H1 (cell line): ENCODE measurements at regions not wholly inside any gene's neighbourhood (a gene's known extent, or its start where the extent isn't known, plus 50 kb on each side); places are given as distances from the start of the nearest gene placed in this dataset.

Experiments used
- CTCF ChIA-PET: fragments of 300-600 bp; sonication (Branson Sonifier 250); formaldehyde crosslinking; loops from one replicate; lab custom pipeline; 2021; ENCODE audit not compliant: partially characterized antibody; lab: Charles Lee
- POLR2A ChIA-PET: fragments of 300-600 bp; sonication (Branson Sonifier 250); formaldehyde crosslinking; loops from one replicate; lab custom pipeline; 2021; ENCODE audit warnings: inconsistent platforms; ENCODE audit not compliant: partially characterized antibody; lab: Charles Lee
- DNase-seq, 2 experiments: peaks; one replicate each; pipeline versions ENCODE4 v3.0.0 to v3.0.0-alpha.2; 2010 to 2022; ENCODE audit warnings: low spot score in 2 of 2, low read depth in 1 of 2, mixed read lengths in 1 of 2
- FAIRE-seq: peaks from 2 replicates; lab custom pipeline; 2011; peaks lifted over from hg19 to GRCh38; lab: Jason Lieb, UNC
- H2AFZ ChIP-seq: 2 replicates; pipeline ENCODE4 v1.8.1; 2012; ENCODE audit warnings: low read length, inconsistent platforms
- H2AK5ac ChIP-seq: 2 replicates; pipeline ENCODE4 v1.6.1; 2013; ENCODE audit warnings: low read depth, low read length
- H2BK120ac ChIP-seq: replicated peaks from 2 replicates; pipeline ENCODE3; 2013; ENCODE audit warnings: low read depth, low read length, inconsistent platforms
- H2BK12ac ChIP-seq: 2 replicates; pipeline ENCODE4 v1.6.1; 2013; ENCODE audit warnings: low read depth, low read length
- H2BK15ac ChIP-seq: 2 replicates; pipeline ENCODE4 v1.6.1; 2013; ENCODE audit warnings: low read length
- H2BK20ac ChIP-seq: 2 replicates; pipeline ENCODE4 v1.6.1; 2013; ENCODE audit warnings: low read length
- H2BK5ac ChIP-seq: 2 replicates; pipeline ENCODE4 v1.6.1; 2013; ENCODE audit warnings: low read depth, low read length
- H3K14ac ChIP-seq: 2 replicates; pipeline ENCODE4 v1.6.1; 2013; ENCODE audit warnings: inconsistent platforms; ENCODE audit not compliant: insufficient read length
- H3K18ac ChIP-seq: 2 replicates; pipeline ENCODE4 v1.6.1; 2013; ENCODE audit warnings: low read length; ENCODE audit errors: extremely low read depth
- H3K23ac ChIP-seq: 2 replicates; pipeline ENCODE4 v1.6.1; 2013; ENCODE audit warnings: inconsistent platforms; ENCODE audit not compliant: insufficient read length
- H3K23me2 ChIP-seq: 2 replicates; pipeline ENCODE4 v1.6.1; 2013; ENCODE audit warnings: low read depth, low read length
- H3K27ac ChIP-seq: 2 replicates; pipeline ENCODE4 v1.6.1; 2011; ENCODE audit warnings: low read depth, low read length, inconsistent platforms
- H3K27me3 ChIP-seq, 4 experiments: replicated peaks in 1 of 4; 1 replicate in 1 of 4; 2 replicates in 3 of 4; pipeline versions ENCODE4 v1.6.1 to v1.8.1; 2011 to 2013; ENCODE audit warnings: low read length in 3 of 4, mild to moderate bottlenecking in 3 of 4, inconsistent platforms in 2 of 4, mixed read lengths in 2 of 4, moderate library complexity in 1 of 4; ENCODE audit not compliant: control insufficient read depth in 3 of 4, insufficient read depth in 3 of 4; ENCODE audit errors: extremely low read depth in 1 of 4
- H3K36me3 ChIP-seq, 4 experiments: 2 replicates each; pipeline versions ENCODE4 v1.6.1 to v1.8.1; 2011 to 2013; ENCODE audit warnings: mild to moderate bottlenecking in 4 of 4, low read length in 3 of 4, moderate library complexity in 2 of 4, control low read depth in 1 of 4, inconsistent platforms in 1 of 4; ENCODE audit not compliant: insufficient read depth in 4 of 4, control insufficient read depth in 2 of 4
- H3K4ac ChIP-seq: replicated peaks from 2 replicates; pipeline ENCODE3; 2013; ENCODE audit warnings: low read length, low read depth, mixed read lengths, inconsistent platforms; ENCODE audit not compliant: insufficient read length
- H3K4me1 ChIP-seq, 4 experiments: replicated peaks in 1 of 4; 1 replicate in 1 of 4; 2 replicates in 3 of 4; pipeline versions ENCODE4 v1.6.1 to v1.8.1; 2011 to 2013; ENCODE audit warnings: low read length in 3 of 4, inconsistent platforms in 2 of 4, mixed read lengths in 1 of 4; ENCODE audit not compliant: insufficient read depth in 4 of 4, control insufficient read depth in 3 of 4
- H3K4me2 ChIP-seq, 2 experiments: 2 replicates each; pipeline versions ENCODE4 v1.6.1 to v1.8.1; 2011 to 2013; ENCODE audit warnings: low read depth in 2 of 2, low read length in 2 of 2, control low read depth in 1 of 2, inconsistent platforms in 1 of 2, mild to moderate bottlenecking in 1 of 2; ENCODE audit not compliant: insufficient read depth in 1 of 2
- H3K4me3 ChIP-seq, 4 experiments: fragments of 200-600, 300-600 bp in 1 of 4; sonication (generic), shearing (Covaris generic), sonication (Bioruptor Twin) in 1 of 4; 2 replicates each; pipeline versions ENCODE4 v1.5.1 to v1.8.1; 2011 to 2016; ENCODE audit warnings: low read length in 4 of 4, low read depth in 3 of 4, control low read depth in 2 of 4, inconsistent platforms in 2 of 4, mild to moderate bottlenecking in 2 of 4, mixed read lengths in 1 of 4, moderate library complexity in 1 of 4; ENCODE audit not compliant: insufficient read depth in 2 of 4; ENCODE audit errors: extremely low read depth in 1 of 4
- H3K56ac ChIP-seq: replicated peaks from 2 replicates; pipeline ENCODE3; 2013; ENCODE audit warnings: low read depth, mild to moderate bottlenecking, mixed read lengths, low read length, inconsistent platforms; ENCODE audit not compliant: insufficient read length
- H3K79me1 ChIP-seq: 2 replicates; pipeline ENCODE4 v1.6.1; 2013; ENCODE audit warnings: low read depth, low read length, control low read depth
- H3K79me2 ChIP-seq, 2 experiments: 2 replicates each; pipeline versions ENCODE4 v1.6.1 to v1.8.1; 2012 to 2013; ENCODE audit warnings: low read length in 2 of 2, mild to moderate bottlenecking in 2 of 2, inconsistent platforms in 1 of 2; ENCODE audit not compliant: insufficient read depth in 2 of 2, control insufficient read depth in 1 of 2
- H3K9ac ChIP-seq, 4 experiments: replicated peaks in 1 of 4; 1 replicate in 1 of 4; 2 replicates in 3 of 4; pipeline versions ENCODE4 v1.6.1 to v1.8.1; 2011 to 2013; ENCODE audit warnings: low read depth in 3 of 4, low read length in 3 of 4, control low read depth in 2 of 4, mild to moderate bottlenecking in 2 of 4, moderate library complexity in 2 of 4, inconsistent platforms in 1 of 4; ENCODE audit errors: extremely low read depth in 1 of 4
- H3K9me3 ChIP-seq, 2 experiments: 2 replicates each; pipeline versions ENCODE4 v1.6.1 to v1.8.1; 2012 to 2013; ENCODE audit warnings: mild to moderate bottlenecking in 2 of 2, moderate library complexity in 2 of 2, control low read depth in 1 of 2, inconsistent platforms in 1 of 2, low read depth in 1 of 2, low read length in 1 of 2, mixed read lengths in 1 of 2; ENCODE audit not compliant: insufficient read depth in 2 of 2
- H4K20me1 ChIP-seq, 2 experiments: replicated peaks in 1 of 2; 2 replicates each; pipeline versions ENCODE3 to v1.8.1; 2011 to 2013; ENCODE audit warnings: inconsistent platforms in 2 of 2, low read length in 2 of 2, mild to moderate bottlenecking in 1 of 2; ENCODE audit not compliant: insufficient read depth in 2 of 2, control insufficient read depth in 1 of 2
- H4K5ac ChIP-seq: 2 replicates; pipeline ENCODE4 v1.6.1; 2013; ENCODE audit warnings: low read length, low read depth, mixed read lengths, inconsistent platforms; ENCODE audit not compliant: insufficient read length
- H4K8ac ChIP-seq: 2 replicates; pipeline ENCODE4 v1.8.0; 2013; ENCODE audit warnings: mild to moderate bottlenecking, moderate library complexity, low read length, inconsistent platforms; ENCODE audit not compliant: insufficient read depth; ENCODE audit errors: extremely low read depth
- H4K91ac ChIP-seq: replicated peaks from 2 replicates; pipeline ENCODE3; 2013; ENCODE audit warnings: low read length, mixed read lengths, inconsistent platforms; ENCODE audit not compliant: insufficient read length
- EZH2 ChIP-seq: fragments of 200-600 bp; sonication (generic); IDR thresholded peaks from 2 replicates; pipeline ENCODE4 v1.7.1; 2012; ENCODE audit warnings: low read depth, mild to moderate bottlenecking, moderate library complexity, low read length, inconsistent platforms; ENCODE audit not compliant: severe bottlenecking
- FOSL1 ChIP-seq: IDR thresholded peaks from 2 replicates; pipeline ENCODE4 v1.6.1; 2011; ENCODE audit warnings: mild to moderate bottlenecking, low read depth, low read length, moderate library complexity; ENCODE audit not compliant: insufficient read depth
- GABPA ChIP-seq: IDR thresholded peaks from 2 replicates; pipeline ENCODE4 v1.6.1; 2011; ENCODE audit warnings: mild to moderate bottlenecking, low read length, moderate library complexity, borderline replicate concordance; ENCODE audit not compliant: insufficient read depth
- GTF2F1 ChIP-seq: IDR thresholded peaks from 2 replicates; pipeline ENCODE4 v1.6.1; 2012; ENCODE audit warnings: low read depth, low read length, improper control_type of control experiment, borderline replicate concordance
- HDAC6 ChIP-seq: IDR thresholded peaks from one replicate; pipeline ENCODE4 v1.7.1; 2012; ENCODE audit warnings: low read depth, mild to moderate bottlenecking, inconsistent platforms, low read length, moderate library complexity
- KDM4A ChIP-seq: IDR thresholded peaks from one replicate; pipeline ENCODE4 v1.7.1; 2012; ENCODE audit warnings: low read depth, mild to moderate bottlenecking, moderate library complexity, low read length, inconsistent platforms; ENCODE audit not compliant: severe bottlenecking
- KDM5A ChIP-seq: fragments of 200-600 bp; IDR thresholded peaks from 2 replicates; pipeline ENCODE4 v1.7.1; 2012; ENCODE audit warnings: mild to moderate bottlenecking, low read length, inconsistent platforms, mixed read lengths
- POLR2AphosphoS5 ChIP-seq: IDR thresholded peaks from 2 replicates; pipeline ENCODE4 v1.6.1; 2011; ENCODE audit warnings: low read depth, low read length
- RAD21 ChIP-seq, 2 experiments: IDR thresholded peaks in 1 of 2; conservative IDR thresholded peaks in 1 of 2; 2 replicates each; pipeline ENCODE4 v1.6.1; 2011; ENCODE audit warnings: low read depth in 2 of 2, low read length in 2 of 2, improper control_type of control experiment in 1 of 2, inconsistent platforms in 1 of 2, mild to moderate bottlenecking in 1 of 2, moderate library complexity in 1 of 2
- RBBP5 ChIP-seq: IDR thresholded peaks from 2 replicates; pipeline ENCODE4 v1.7.1; 2012; ENCODE audit warnings: low read depth, mild to moderate bottlenecking, inconsistent platforms, low read length, moderate library complexity, borderline replicate concordance
- SAP30 ChIP-seq: fragments of 300-600 bp; sonication (generic); IDR thresholded peaks from 2 replicates; pipeline ENCODE4 v1.7.1; 2012; ENCODE audit warnings: low read length, moderate library complexity, mild to moderate bottlenecking, inconsistent platforms; ENCODE audit not compliant: insufficient read depth, insufficient replicate concordance
- TCF12 ChIP-seq: IDR thresholded peaks from 2 replicates; pipeline ENCODE4 v1.6.1; 2011; ENCODE audit warnings: low read depth, mild to moderate bottlenecking, low read length
- WGBS, 2 experiments: shearing (Covaris generic) in 1 of 2; methylation state at CpG; one replicate each; pipeline versions ENCODE4 v1.1.6 to v1.1.7; 2013 to 2015; ENCODE audit warnings: low lambda C conversion rate in 2 of 2, mixed read lengths in 2 of 2, inconsistent platforms in 1 of 2, low coverage in 1 of 2, missing lambda C conversion rate in 1 of 2; ENCODE audit not compliant: insufficient replicate concordance in 2 of 2, insufficient coverage in 1 of 2, insufficient read length in 1 of 2; ENCODE audit errors: extremely low coverage in 1 of 2, missing lambda C conversion rate in 1 of 2; 5-methylcytosine and 5-hydroxymethylcytosine counted together

- H4K20me1 ChIP-seq, result no peaks in the 10 kb centered on the region
- no peaks in the 10 kb centered on the region for H3K79me1 ChIP-seq
- ChIA-PET POLR2A (no interaction called here), CTCF (no interaction called here)
- no peak overlapping the region for H4K8ac ChIP-seq
- H3K9me3 ChIP-seq, result no peaks in the 10 kb centered on the region
- H2BK5ac ChIP-seq, result no peak overlapping the region
- no peak for DNase-seq
- H3K23me2 ChIP-seq, result no peaks in the 10 kb centered on the region
- H3K36me3 ChIP-seq, result no peaks in the 10 kb centered on the region
- H3K4me1 ChIP-seq, result no peaks in the 10 kb centered on the region
- no peak overlapping the region for H3K4me3 ChIP-seq
- no peak overlapping the region for H2BK15ac ChIP-seq
- H4K91ac ChIP-seq, result no peak overlapping the region
- H3K23ac ChIP-seq, result no peak overlapping the region
- no peak overlapping the region for H2AFZ ChIP-seq
- WGBS, 2 experiments, result 92% methylated on average over 9 of the region's 9 CpGs; no CpG with 5 or more reads in 1 of the 2 experiments
- H3K4ac ChIP-seq, result no peak overlapping the region
- H3K79me2 ChIP-seq, result no peaks in the 10 kb centered on the region
- FAIRE-seq, result no peak
- no peak overlapping the region for H3K27ac ChIP-seq
- H2AK5ac ChIP-seq, result no peak overlapping the region
- H2BK120ac ChIP-seq, result no peak overlapping the region
- H3K9ac ChIP-seq, result no peak overlapping the region
- no peak overlapping the region for H2BK12ac ChIP-seq
- H2BK20ac ChIP-seq, result no peak overlapping the region
- no peak overlapping the region for H3K56ac ChIP-seq
- no peak overlapping the region for H3K14ac ChIP-seq
- no peak overlapping the region for H4K5ac ChIP-seq
- no peak overlapping the region for H3K4me2 ChIP-seq
- no peak overlapping the region for H3K18ac ChIP-seq
- no peaks in the 10 kb centered on the region for H3K27me3 ChIP-seq
- TF ChIP-seq GTF2F1 (no peak), TCF12 (no peak), EZH2 (no peak), GABPA (no peak), FOSL1 (no peak), SAP30 (no peak), HDAC6 (no peak), POLR2AphosphoS5 (no peak), RBBP5 (no peak), KDM5A (no peak), KDM4A (no peak), RAD21 (IDR thresholded peaks at IDR 0.05 in 1 of 2, conservative IDR thresholded peaks at IDR 0.05 in 1 of 2; ENCODE audit: low read depth in 2 of 2, low read length in 2 of 2) (no peak)
These were observed 80.7 kb upstream of the NABP1 start for GRCh38 chr2:191597186-191597751.
